HG03039 (cell line): ENCODE measurements at regions not wholly inside any gene's neighbourhood (a gene's known extent, or its start where the extent isn't known, plus 50 kb on each side); places are given as distances from the start of the nearest gene placed in this dataset.

ENCODE experiments used
- ATAC-seq: cut with Tn5 transposase; IDR thresholded peaks from one replicate; pipeline ENCODE4 v1.9.1; 2021; ENCODE audit warnings: mild to moderate bottlenecking, moderate library complexity; ENCODE audit not compliant: unreplicated experiment

GRCh38 chr12:66902020-66902419 lies 223.1 kb upstream of the GRIP1 start:
- no peak for ATAC-seq

- ATAC-seq: no peak
These were observed 225.0 kb upstream of the GRIP1 start for GRCh38 chr12:66903782-66904396.

GRCh38 chr12:66905201-66905600 lies 226.3 kb upstream of the GRIP1 start:
- ATAC-seq: no peak

- ATAC-seq: no peak
These were observed 231.6 kb upstream of the GRIP1 start for GRCh38 chr12:66910366-66910974.

GRCh38 chr12:66915306-66915904 lies 236.5 kb upstream of the GRIP1 start:
- ATAC-seq: no peak

- ATAC-seq: no peak
These were observed 237.3 kb upstream of the GRIP1 start for GRCh38 chr12:66916189-66916588.

GRCh38 chr12:66919466-66919865 lies 240.6 kb upstream of the GRIP1 start:
- ATAC-seq: no peak

GRCh38 chr12:66920205-66920604 lies 241.3 kb upstream of the GRIP1 start:
- no peak for ATAC-seq

- ATAC-seq: no peak
These were observed 242.3 kb upstream of the GRIP1 start for GRCh38 chr12:66921151-66921550.

- no peak for ATAC-seq
These were observed 246.2 kb upstream of the GRIP1 start for GRCh38 chr12:66925083-66925482.

GRCh38 chr12:66929121-66929520 lies 250.2 kb upstream of the GRIP1 start:
- ATAC-seq: no peak

GRCh38 chr12:66931091-66931490 lies 252.2 kb upstream of the GRIP1 start:
- no peak for ATAC-seq

- no peak for ATAC-seq
These were observed 253.2 kb upstream of the GRIP1 start for GRCh38 chr12:66932126-66932525.

- no peak for ATAC-seq
These were observed 255.6 kb upstream of the GRIP1 start for GRCh38 chr12:66934302-66935062.

GRCh38 chr12:66941150-66941549 lies 262.3 kb upstream of the GRIP1 start:
- no peak for ATAC-seq

GRCh38 chr12:66942741-66943465 lies 264.0 kb upstream of the GRIP1 start:
- ATAC-seq: no peak

GRCh38 chr12:66944365-66944764 lies 265.5 kb upstream of the GRIP1 start:
- no peak for ATAC-seq

- ATAC-seq: no peak
These were observed 266.4 kb upstream of the GRIP1 start for GRCh38 chr12:66945189-66945817.

GRCh38 chr12:66947119-66947518 lies 268.2 kb upstream of the GRIP1 start:
- ATAC-seq: no peak

GRCh38 chr12:66952668-66953067 lies 273.8 kb upstream of the GRIP1 start:
- ATAC-seq: no peak

GRCh38 chr12:66956300-66956699 lies 277.4 kb upstream of the GRIP1 start:
- ATAC-seq: no peak
